Astrocyte (in vitro differentiated cells and primary cell): ENCODE measurements at regions not wholly inside any gene's neighbourhood (a gene's known extent, or its start where the extent isn't known, plus 50 kb on each side); places are given as distances from the start of the nearest gene placed in this dataset.

Experiments used
- DNase-seq: peaks from one replicate; pipeline ENCODE4 v3.0.0-alpha.2; 2010; ENCODE audit warnings: low read depth
- FAIRE-seq: peaks from 2 replicates; lab custom pipeline; 2011; peaks lifted over from hg19 to GRCh38; lab: Jason Lieb, UNC
- H2AFZ ChIP-seq: 2 replicates; pipeline ENCODE4 v1.6.0; 2012; ENCODE audit warnings: low read depth, low read length, inconsistent platforms
- H3K27ac ChIP-seq: 2 replicates; pipeline ENCODE4 v1.5.1; 2011; ENCODE audit warnings: low read depth, low read length, inconsistent platforms
- H3K27me3 ChIP-seq: 2 replicates; pipeline ENCODE4 v1.6.0; 2011; ENCODE audit warnings: low read length, inconsistent platforms; ENCODE audit not compliant: insufficient read depth
- H3K36me3 ChIP-seq: 2 replicates; pipeline ENCODE4 v1.5.1; 2011; ENCODE audit warnings: low read length, inconsistent platforms; ENCODE audit not compliant: insufficient read depth
- H3K4me1 ChIP-seq: 2 replicates; pipeline ENCODE4 v1.5.1; 2011; ENCODE audit warnings: low read length, inconsistent platforms; ENCODE audit not compliant: insufficient read depth
- H3K4me2 ChIP-seq: 2 replicates; pipeline ENCODE4 v1.6.0; 2012; ENCODE audit warnings: low read length, inconsistent platforms
- H3K4me3 ChIP-seq: 2 replicates; pipeline ENCODE4 v1.5.1; 2011; ENCODE audit warnings: low read depth, mild to moderate bottlenecking, low read length, inconsistent platforms; ENCODE audit not compliant: insufficient read depth
- H3K79me2 ChIP-seq: 2 replicates; pipeline ENCODE4 v1.6.0; 2012; ENCODE audit warnings: mild to moderate bottlenecking, low read length, inconsistent platforms; ENCODE audit not compliant: insufficient read depth
- H3K9ac ChIP-seq: 2 replicates; pipeline ENCODE4 v1.6.0; 2012; ENCODE audit warnings: mild to moderate bottlenecking, low read length, inconsistent platforms
- H3K9me3 ChIP-seq: 2 replicates; pipeline ENCODE4 v1.5.1; 2012; ENCODE audit warnings: low read depth, mild to moderate bottlenecking, low read length, inconsistent platforms; ENCODE audit not compliant: insufficient read depth
- H4K20me1 ChIP-seq: 2 replicates; pipeline ENCODE4 v1.6.0; 2012; ENCODE audit warnings: low read length, inconsistent platforms; ENCODE audit not compliant: insufficient read depth
- H3K27ac Mint-ChIP-seq: one replicate; pipeline ENCODE4 v1.8.0; 2021; ENCODE audit warnings: mild to moderate bottlenecking, mixed read lengths; ENCODE audit not compliant: unreplicated experiment
- H3K27me3 Mint-ChIP-seq: one replicate; pipeline ENCODE4 v1.8.0; 2021; ENCODE audit warnings: low read depth, mixed read lengths; ENCODE audit not compliant: unreplicated experiment
- H3K36me3 Mint-ChIP-seq: one replicate; pipeline ENCODE4 v1.8.0; 2021; ENCODE audit warnings: low read depth, mixed read lengths; ENCODE audit not compliant: unreplicated experiment
- H3K4me1 Mint-ChIP-seq: one replicate; pipeline ENCODE4 v1.8.0; 2021; ENCODE audit warnings: low read depth, mixed read lengths; ENCODE audit not compliant: unreplicated experiment
- H3K4me3 Mint-ChIP-seq: one replicate; pipeline ENCODE4 v1.8.0; 2021; ENCODE audit warnings: mild to moderate bottlenecking, moderate library complexity, mixed read lengths; ENCODE audit not compliant: unreplicated experiment
- H3K9me3 Mint-ChIP-seq: one replicate; pipeline ENCODE4 v1.8.0; 2021; ENCODE audit warnings: mild to moderate bottlenecking, mixed read lengths; ENCODE audit not compliant: unreplicated experiment
- EZH2 ChIP-seq: IDR thresholded peaks from 2 replicates; pipeline ENCODE4 v1.6.1; 2012; ENCODE audit warnings: mild to moderate bottlenecking, low read length, inconsistent platforms; ENCODE audit not compliant: insufficient read depth
- TF ChIP-seq, protein P1 (sequence below): IDR thresholded peaks from 2 replicates; pipeline ENCODE4 v1.5.1; 2011; ENCODE audit warnings: low read depth, mild to moderate bottlenecking, inconsistent platforms, low read length, moderate library complexity; ENCODE audit not compliant: insufficient read depth

- Mint-ChIP-seq H3K27me3 (no peaks in the 10 kb centered on the region), H3K4me3 (no peak overlapping the region), H3K36me3 (no peaks in the 10 kb centered on the region), H3K4me1 (no peaks in the 10 kb centered on the region), H3K27ac (no peak overlapping the region), H3K9me3 (no peaks in the 10 kb centered on the region)
- Histone ChIP-seq H3K9me3 (no peaks in the 10 kb centered on the region), H3K4me3 (no peak overlapping the region), H3K9ac (no peak overlapping the region), H4K20me1 (no peaks in the 10 kb centered on the region), H3K36me3 (no peaks in the 10 kb centered on the region), H3K27ac (no peak overlapping the region), H3K4me1 (no peaks in the 10 kb centered on the region), H3K27me3 (no peaks in the 10 kb centered on the region), H3K4me2 (no peak overlapping the region), H3K79me2 (no peaks in the 10 kb centered on the region), H2AFZ (no peak overlapping the region)
- DNase-seq (no peak), FAIRE-seq (no peak)
- no peak for TF ChIP-seq EZH2
- TF ChIP-seq, protein P1, sequence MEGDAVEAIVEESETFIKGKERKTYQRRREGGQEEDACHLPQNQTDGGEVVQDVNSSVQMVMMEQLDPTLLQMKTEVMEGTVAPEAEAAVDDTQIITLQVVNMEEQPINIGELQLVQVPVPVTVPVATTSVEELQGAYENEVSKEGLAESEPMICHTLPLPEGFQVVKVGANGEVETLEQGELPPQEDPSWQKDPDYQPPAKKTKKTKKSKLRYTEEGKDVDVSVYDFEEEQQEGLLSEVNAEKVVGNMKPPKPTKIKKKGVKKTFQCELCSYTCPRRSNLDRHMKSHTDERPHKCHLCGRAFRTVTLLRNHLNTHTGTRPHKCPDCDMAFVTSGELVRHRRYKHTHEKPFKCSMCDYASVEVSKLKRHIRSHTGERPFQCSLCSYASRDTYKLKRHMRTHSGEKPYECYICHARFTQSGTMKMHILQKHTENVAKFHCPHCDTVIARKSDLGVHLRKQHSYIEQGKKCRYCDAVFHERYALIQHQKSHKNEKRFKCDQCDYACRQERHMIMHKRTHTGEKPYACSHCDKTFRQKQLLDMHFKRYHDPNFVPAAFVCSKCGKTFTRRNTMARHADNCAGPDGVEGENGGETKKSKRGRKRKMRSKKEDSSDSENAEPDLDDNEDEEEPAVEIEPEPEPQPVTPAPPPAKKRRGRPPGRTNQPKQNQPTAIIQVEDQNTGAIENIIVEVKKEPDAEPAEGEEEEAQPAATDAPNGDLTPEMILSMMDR, result no peak
Measured at GRCh38 chr9:30697958-30698357, 1686.5 kb upstream of the ACO1 start.

GRCh38 chr9:30711591-30711990, 1672.9 kb upstream of the ACO1 start:
- DNase-seq, result no peak
- no peaks in the 10 kb centered on the region for H4K20me1 ChIP-seq
- H3K4me3 ChIP-seq, result no peak overlapping the region
- Mint-ChIP-seq H3K4me1 (peaks cover 3% of the 10 kb centered on the region), H3K27ac (no peak overlapping the region), H3K27me3 (no peaks in the 10 kb centered on the region), H3K36me3 (no peaks in the 10 kb centered on the region), H3K9me3 (no peaks in the 10 kb centered on the region), H3K4me3 (no peak overlapping the region)
- no peaks in the 10 kb centered on the region for H3K4me1 ChIP-seq
- no peaks in the 10 kb centered on the region for H3K27me3 ChIP-seq
- FAIRE-seq, result no peak
- H3K9me3 ChIP-seq, result no peaks in the 10 kb centered on the region
- H3K36me3 ChIP-seq, result no peaks in the 10 kb centered on the region
- H3K4me2 ChIP-seq, result no peak overlapping the region
- H2AFZ ChIP-seq, result no peak overlapping the region
- TF ChIP-seq, protein P1, result no peak
- no peak for TF ChIP-seq EZH2
- no peak overlapping the region for H3K27ac ChIP-seq
- no peak overlapping the region for H3K9ac ChIP-seq
- no peaks in the 10 kb centered on the region for H3K79me2 ChIP-seq

DNA sequence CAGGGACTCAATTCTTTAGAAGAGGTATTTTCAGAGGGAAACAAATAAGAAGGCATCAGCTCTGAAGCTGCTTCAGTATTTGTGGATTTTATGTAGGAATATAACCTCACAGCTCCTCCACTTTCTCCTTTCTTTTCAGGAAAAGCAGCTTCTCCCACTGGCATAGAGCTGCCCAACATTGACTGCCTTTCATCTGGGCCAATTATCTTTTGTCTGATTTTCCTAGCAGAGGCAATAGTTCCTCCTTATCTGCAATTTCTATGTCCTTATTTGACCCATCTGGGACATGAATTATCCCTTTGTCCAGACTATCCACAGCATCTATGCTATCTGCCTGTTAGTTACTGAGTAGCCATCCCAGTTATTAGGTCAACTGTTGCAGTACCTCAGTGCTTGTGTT, 1671.2 kb upstream of the ACO1 start:
- Histone ChIP-seq H2AFZ (no peak overlapping the region), H3K9me3 (no peaks in the 10 kb centered on the region), H3K4me1 (no peaks in the 10 kb centered on the region), H3K36me3 (no peaks in the 10 kb centered on the region), H3K27me3 (no peaks in the 10 kb centered on the region), H3K4me3 (no peak overlapping the region), H3K79me2 (no peaks in the 10 kb centered on the region), H4K20me1 (no peaks in the 10 kb centered on the region), H3K9ac (no peak overlapping the region), H3K4me2 (no peak overlapping the region), H3K27ac (no peak overlapping the region)
- H3K27me3 Mint-ChIP-seq, result no peaks in the 10 kb centered on the region
- TF ChIP-seq, protein P1, result no peak
- no peak for TF ChIP-seq EZH2
- no peaks in the 10 kb centered on the region for H3K36me3 Mint-ChIP-seq
- FAIRE-seq (no peak), DNase-seq (no peak)
- no peaks in the 10 kb centered on the region for H3K9me3 Mint-ChIP-seq
- no peak overlapping the region for H3K27ac Mint-ChIP-seq
- no peak overlapping the region for H3K4me3 Mint-ChIP-seq
- peaks cover 6% of the 10 kb centered on the region for H3K4me1 Mint-ChIP-seq
